WTC11 (cell line): ENCODE measurements at regions not wholly inside any gene's neighbourhood (a gene's known extent, or its start where the extent isn't known, plus 50 kb on each side); places are given as distances from the start of the nearest gene placed in this dataset.

ENCODE experiments used
- ATAC-seq: fragments of 200-7000 bp; cut with Tn5 transposase; 2 replicates; pipeline ENCODE4 v1.10.0; 2021; ENCODE audit warnings: mild to moderate bottlenecking, moderate library complexity
- CTCF ChIA-PET: fragments of 300-600 bp; sonication (Branson Sonifier 250); formaldehyde crosslinking; loops from one replicate; lab custom pipeline; 2021; ENCODE audit warnings: antibody characterized with exemption; lab: Charles Lee
- POLR2A ChIA-PET: fragments of 350-600 bp; sonication (Branson Sonifier 250); formaldehyde crosslinking; loops from one replicate; lab custom pipeline; 2021; ENCODE audit warnings: antibody characterized with exemption; lab: Charles Lee
- DNase-seq: peaks from one replicate; pipeline ENCODE4 v3.0.0; 2021; ENCODE audit warnings: low spot score
- H3K27ac Mint-ChIP-seq: 2 replicates; pipeline ENCODE4 v1.8.0; 2021; ENCODE audit warnings: mixed read lengths
- H3K27me3 Mint-ChIP-seq: 2 replicates; pipeline ENCODE4 v1.8.0; 2021; ENCODE audit warnings: low read depth, mild to moderate bottlenecking, moderate library complexity, mixed read lengths
- H3K36me3 Mint-ChIP-seq: 2 replicates; pipeline ENCODE4 v1.8.0; 2021; ENCODE audit warnings: mixed read lengths
- H3K4me1 Mint-ChIP-seq: 2 replicates; pipeline ENCODE4 v1.8.0; 2022; ENCODE audit warnings: mixed read lengths
- H3K4me3 Mint-ChIP-seq: 2 replicates; pipeline ENCODE4 v1.8.0; 2021; ENCODE audit warnings: mild to moderate bottlenecking, moderate library complexity, mixed read lengths
- H3K9me3 Mint-ChIP-seq: 2 replicates; pipeline ENCODE4 v1.8.0; 2021; ENCODE audit warnings: mixed read lengths
- FOXP1 ChIP-seq: sonication (generic); formaldehyde crosslinking; IDR thresholded peaks from 2 replicates; pipeline ENCODE4 v1.8.0; 2022; ENCODE audit warnings: missing genetic modification reagents, mild to moderate bottlenecking, moderate library complexity, borderline replicate concordance
- IRF2 ChIP-seq: sonication (generic); formaldehyde crosslinking; IDR thresholded peaks from 2 replicates; pipeline ENCODE4 v1.8.0; 2022; ENCODE audit warnings: low read depth, missing genetic modification reagents, borderline replicate concordance
- MXD4 ChIP-seq: fragments of 250-450 bp; sonication (Bioruptor Pico); IDR thresholded peaks from 2 replicates; pipeline ENCODE4 v1.8.0; 2021; ENCODE audit warnings: mild to moderate bottlenecking, moderate library complexity, borderline replicate concordance
- NR3C1 ChIP-seq: sonication (generic); formaldehyde crosslinking; conservative IDR thresholded peaks from 2 replicates; pipeline ENCODE4 v1.8.1; 2023; ENCODE audit warnings: low read depth, mild to moderate bottlenecking, missing genetic modification reagents
- PRRX2 ChIP-seq: fragments of 250-450 bp; sonication (Bioruptor Pico); IDR thresholded peaks from 2 replicates; pipeline ENCODE4 v1.8.0; 2021; ENCODE audit warnings: mild to moderate bottlenecking
- SOX15 ChIP-seq: fragments of 250-450 bp; sonication (Bioruptor Pico); IDR thresholded peaks from 2 replicates; pipeline ENCODE4 v1.9.0; 2021; ENCODE audit warnings: mild to moderate bottlenecking
- ZBTB21 ChIP-seq: sonication (generic); formaldehyde crosslinking; IDR thresholded peaks from 2 replicates; pipeline ENCODE4 v1.8.1; 2023; ENCODE audit warnings: mild to moderate bottlenecking, missing genetic modification reagents, borderline replicate concordance
- ZNF138 ChIP-seq: sonication (generic); formaldehyde crosslinking; conservative IDR thresholded peaks from 2 replicates; pipeline ENCODE4 v1.8.1; 2022; ENCODE audit warnings: mild to moderate bottlenecking, moderate library complexity, missing genetic modification reagents
- ZNF317 ChIP-seq: sonication (generic); formaldehyde crosslinking; IDR thresholded peaks from 2 replicates; pipeline ENCODE4 v1.8.1; 2023; ENCODE audit warnings: low read depth, mild to moderate bottlenecking, moderate library complexity, missing genetic modification reagents, borderline replicate concordance
- TF ChIP-seq, protein P1 (sequence below): sonication (generic); formaldehyde crosslinking; IDR thresholded peaks from 2 replicates; pipeline ENCODE4 v1.8.0; 2022; ENCODE audit warnings: mild to moderate bottlenecking, missing genetic modification reagents
- TF ChIP-seq, protein P2 (sequence below): sonication (generic); formaldehyde crosslinking; IDR thresholded peaks from 2 replicates; pipeline ENCODE4 v1.8.1; 2023; ENCODE audit warnings: mild to moderate bottlenecking, missing genetic modification reagents, borderline replicate concordance
- TF ChIP-seq, protein P3 (sequence below): fragments of 250-450 bp; sonication (Bioruptor Pico); IDR thresholded peaks from 2 replicates; pipeline ENCODE4 v1.9.0; 2021; ENCODE audit warnings: mild to moderate bottlenecking
- TF ChIP-seq, protein P4 (sequence below): sonication (generic); formaldehyde crosslinking; IDR thresholded peaks from 2 replicates; pipeline ENCODE4 v1.8.0; 2022; ENCODE audit warnings: mild to moderate bottlenecking, missing genetic modification reagents

DNA sequence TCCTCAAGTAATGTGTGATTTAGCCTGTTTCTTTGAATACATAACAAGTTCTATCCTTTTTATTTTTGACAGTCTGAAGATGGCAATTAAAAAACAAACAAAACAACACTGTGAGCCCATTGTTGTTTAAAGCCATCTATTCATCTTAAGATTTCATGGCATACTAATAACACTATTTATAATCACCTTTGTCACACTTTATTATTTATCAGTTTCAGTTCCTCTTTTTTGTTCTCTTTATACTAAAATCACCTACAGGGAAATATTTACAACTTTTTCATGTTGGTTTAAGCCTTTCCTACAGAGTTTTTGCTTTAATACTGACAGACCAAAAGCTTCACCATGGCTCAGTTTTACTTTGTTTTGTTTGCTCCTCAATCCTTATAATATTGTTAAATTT lies 247.4 kb upstream of the CTSO start (continued):
- TF ChIP-seq, protein P1, sequence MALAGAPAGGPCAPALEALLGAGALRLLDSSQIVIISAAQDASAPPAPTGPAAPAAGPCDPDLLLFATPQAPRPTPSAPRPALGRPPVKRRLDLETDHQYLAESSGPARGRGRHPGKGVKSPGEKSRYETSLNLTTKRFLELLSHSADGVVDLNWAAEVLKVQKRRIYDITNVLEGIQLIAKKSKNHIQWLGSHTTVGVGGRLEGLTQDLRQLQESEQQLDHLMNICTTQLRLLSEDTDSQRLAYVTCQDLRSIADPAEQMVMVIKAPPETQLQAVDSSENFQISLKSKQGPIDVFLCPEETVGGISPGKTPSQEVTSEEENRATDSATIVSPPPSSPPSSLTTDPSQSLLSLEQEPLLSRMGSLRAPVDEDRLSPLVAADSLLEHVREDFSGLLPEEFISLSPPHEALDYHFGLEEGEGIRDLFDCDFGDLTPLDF: no peak
- TF ChIP-seq PRRX2 (CRISPR knock-in tag) (no peak), ZNF317 (no peak)

DNA sequence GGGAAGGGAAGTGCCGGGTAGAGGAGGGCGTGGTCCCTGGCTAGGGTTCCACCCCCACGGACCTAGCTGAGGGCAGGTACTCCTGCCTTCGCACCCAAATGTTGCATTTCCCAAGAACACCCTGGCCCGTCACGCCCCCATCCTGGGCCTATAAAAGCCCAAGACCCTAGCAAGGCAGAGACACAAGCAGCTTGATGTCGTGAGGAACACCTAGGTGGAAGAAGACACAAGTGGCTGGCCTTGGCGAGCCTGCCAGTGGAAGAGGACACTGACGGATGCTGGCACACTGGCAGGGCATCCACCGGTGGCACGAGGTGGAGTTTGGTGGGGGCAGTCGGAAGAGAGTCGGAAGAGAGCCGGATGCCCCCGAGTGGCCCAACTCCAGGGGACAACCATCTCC lies 244.8 kb upstream of the CTSO start:
- ATAC-seq: no peak
- no peak for DNase-seq
- POLR2A ChIA-PET: no interaction called here
- Mint-ChIP-seq H3K36me3 (no peaks in the 10 kb centered on the region), H3K9me3 (no peaks in the 10 kb centered on the region), H3K27ac (no peak overlapping the region), H3K4me1 (peaks cover 2% of the 10 kb centered on the region), H3K27me3 (no peaks in the 10 kb centered on the region), H3K4me3 (no peak overlapping the region)
- CTCF ChIA-PET: no interaction called here
- no peak for TF ChIP-seq NR3C1

DNA sequence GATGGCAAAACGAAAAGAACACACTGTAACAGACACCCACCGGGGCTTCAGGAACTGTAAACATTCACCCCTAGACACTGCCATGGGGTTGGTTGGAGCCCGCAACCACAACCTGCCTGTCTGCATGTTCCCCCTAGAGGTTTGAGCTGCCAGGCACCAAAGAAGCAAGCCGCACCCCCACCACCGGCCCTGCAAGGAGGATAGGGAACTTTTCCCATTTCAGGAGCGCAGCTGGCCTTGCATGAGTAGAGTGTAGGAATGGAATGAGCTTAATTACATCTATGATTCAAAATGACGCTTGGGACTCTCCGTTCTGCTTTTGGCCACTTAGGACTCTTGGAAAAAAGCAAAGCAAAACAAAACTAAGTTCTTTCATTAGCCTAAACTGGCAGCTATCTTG lies 243.6 kb upstream of the CTSO start:
- Mint-ChIP-seq H3K9me3 (no peaks in the 10 kb centered on the region), H3K27ac (no peak overlapping the region), H3K4me1 (peaks cover 13% of the 10 kb centered on the region), H3K27me3 (no peaks in the 10 kb centered on the region), H3K4me3 (no peak overlapping the region), H3K36me3 (no peaks in the 10 kb centered on the region)
- ATAC-seq (peak; percentile 91), DNase-seq (peak; percentile 25)
- ChIA-PET POLR2A (no interaction called here), CTCF (interaction anchor here (1.2 kb wide), 1 partner anchor 28 kb away, joined by 3 read pairs; no protein-coding TSS in a partner anchor)
- TF ChIP-seq ZNF138 (CRISPR knock-in tag) (no peak), SOX15 (CRISPR knock-in tag) (no peak), MXD4 (CRISPR knock-in tag) (no peak), FOXP1 (no peak), IRF2 (CRISPR knock-in tag) (no peak), ZBTB21 (CRISPR knock-in tag) (no peak)
- TF ChIP-seq, protein P2, sequence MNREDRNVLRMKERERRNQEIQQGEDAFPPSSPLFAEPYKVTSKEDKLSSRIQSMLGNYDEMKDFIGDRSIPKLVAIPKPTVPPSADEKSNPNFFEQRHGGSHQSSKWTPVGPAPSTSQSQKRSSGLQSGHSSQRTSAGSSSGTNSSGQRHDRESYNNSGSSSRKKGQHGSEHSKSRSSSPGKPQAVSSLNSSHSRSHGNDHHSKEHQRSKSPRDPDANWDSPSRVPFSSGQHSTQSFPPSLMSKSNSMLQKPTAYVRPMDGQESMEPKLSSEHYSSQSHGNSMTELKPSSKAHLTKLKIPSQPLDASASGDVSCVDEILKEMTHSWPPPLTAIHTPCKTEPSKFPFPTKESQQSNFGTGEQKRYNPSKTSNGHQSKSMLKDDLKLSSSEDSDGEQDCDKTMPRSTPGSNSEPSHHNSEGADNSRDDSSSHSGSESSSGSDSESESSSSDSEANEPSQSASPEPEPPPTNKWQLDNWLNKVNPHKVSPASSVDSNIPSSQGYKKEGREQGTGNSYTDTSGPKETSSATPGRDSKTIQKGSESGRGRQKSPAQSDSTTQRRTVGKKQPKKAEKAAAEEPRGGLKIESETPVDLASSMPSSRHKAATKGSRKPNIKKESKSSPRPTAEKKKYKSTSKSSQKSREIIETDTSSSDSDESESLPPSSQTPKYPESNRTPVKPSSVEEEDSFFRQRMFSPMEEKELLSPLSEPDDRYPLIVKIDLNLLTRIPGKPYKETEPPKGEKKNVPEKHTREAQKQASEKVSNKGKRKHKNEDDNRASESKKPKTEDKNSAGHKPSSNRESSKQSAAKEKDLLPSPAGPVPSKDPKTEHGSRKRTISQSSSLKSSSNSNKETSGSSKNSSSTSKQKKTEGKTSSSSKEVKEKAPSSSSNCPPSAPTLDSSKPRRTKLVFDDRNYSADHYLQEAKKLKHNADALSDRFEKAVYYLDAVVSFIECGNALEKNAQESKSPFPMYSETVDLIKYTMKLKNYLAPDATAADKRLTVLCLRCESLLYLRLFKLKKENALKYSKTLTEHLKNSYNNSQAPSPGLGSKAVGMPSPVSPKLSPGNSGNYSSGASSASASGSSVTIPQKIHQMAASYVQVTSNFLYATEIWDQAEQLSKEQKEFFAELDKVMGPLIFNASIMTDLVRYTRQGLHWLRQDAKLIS (CRISPR knock-in tag): no peak
- TF ChIP-seq, protein P3, sequence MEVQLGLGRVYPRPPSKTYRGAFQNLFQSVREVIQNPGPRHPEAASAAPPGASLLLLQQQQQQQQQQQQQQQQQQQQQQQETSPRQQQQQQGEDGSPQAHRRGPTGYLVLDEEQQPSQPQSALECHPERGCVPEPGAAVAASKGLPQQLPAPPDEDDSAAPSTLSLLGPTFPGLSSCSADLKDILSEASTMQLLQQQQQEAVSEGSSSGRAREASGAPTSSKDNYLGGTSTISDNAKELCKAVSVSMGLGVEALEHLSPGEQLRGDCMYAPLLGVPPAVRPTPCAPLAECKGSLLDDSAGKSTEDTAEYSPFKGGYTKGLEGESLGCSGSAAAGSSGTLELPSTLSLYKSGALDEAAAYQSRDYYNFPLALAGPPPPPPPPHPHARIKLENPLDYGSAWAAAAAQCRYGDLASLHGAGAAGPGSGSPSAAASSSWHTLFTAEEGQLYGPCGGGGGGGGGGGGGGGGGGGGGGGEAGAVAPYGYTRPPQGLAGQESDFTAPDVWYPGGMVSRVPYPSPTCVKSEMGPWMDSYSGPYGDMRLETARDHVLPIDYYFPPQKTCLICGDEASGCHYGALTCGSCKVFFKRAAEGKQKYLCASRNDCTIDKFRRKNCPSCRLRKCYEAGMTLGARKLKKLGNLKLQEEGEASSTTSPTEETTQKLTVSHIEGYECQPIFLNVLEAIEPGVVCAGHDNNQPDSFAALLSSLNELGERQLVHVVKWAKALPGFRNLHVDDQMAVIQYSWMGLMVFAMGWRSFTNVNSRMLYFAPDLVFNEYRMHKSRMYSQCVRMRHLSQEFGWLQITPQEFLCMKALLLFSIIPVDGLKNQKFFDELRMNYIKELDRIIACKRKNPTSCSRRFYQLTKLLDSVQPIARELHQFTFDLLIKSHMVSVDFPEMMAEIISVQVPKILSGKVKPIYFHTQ (CRISPR knock-in tag): no peak
- TF ChIP-seq, protein P4, sequence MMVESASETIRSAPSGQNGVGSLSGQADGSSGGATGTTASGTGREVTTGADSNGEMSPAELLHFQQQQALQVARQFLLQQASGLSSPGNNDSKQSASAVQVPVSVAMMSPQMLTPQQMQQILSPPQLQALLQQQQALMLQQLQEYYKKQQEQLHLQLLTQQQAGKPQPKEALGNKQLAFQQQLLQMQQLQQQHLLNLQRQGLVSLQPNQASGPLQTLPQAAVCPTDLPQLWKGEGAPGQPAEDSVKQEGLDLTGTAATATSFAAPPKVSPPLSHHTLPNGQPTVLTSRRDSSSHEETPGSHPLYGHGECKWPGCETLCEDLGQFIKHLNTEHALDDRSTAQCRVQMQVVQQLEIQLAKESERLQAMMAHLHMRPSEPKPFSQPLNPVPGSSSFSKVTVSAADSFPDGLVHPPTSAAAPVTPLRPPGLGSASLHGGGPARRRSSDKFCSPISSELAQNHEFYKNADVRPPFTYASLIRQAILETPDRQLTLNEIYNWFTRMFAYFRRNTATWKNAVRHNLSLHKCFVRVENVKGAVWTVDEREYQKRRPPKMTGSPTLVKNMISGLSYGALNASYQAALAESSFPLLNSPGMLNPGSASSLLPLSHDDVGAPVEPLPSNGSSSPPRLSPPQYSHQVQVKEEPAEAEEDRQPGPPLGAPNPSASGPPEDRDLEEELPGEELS: no peak
